Esophagus squamous epithelium (tissue), 4 donors: ENCODE measurements at regions not wholly inside any gene's neighbourhood (a gene's known extent, or its start where the extent isn't known, plus 50 kb on each side); places are given as distances from the start of the nearest gene placed in this dataset.

Source experiments
- POLR2A ChIP-seq, 4 donors: fragments of 450-650 bp; IDR thresholded peaks; one replicate each; pipeline ENCODE4 v1.6.1; 2017; ENCODE audit warnings: antibody characterized with exemption in 4 of 4, mild to moderate bottlenecking in 4 of 4, moderate library complexity in 3 of 4
- TF ChIP-seq, protein P1 (sequence below), 6 experiments: fragments of 450-650 bp in 4 of 6; fragments of 200-600 bp in 2 of 6; sonication (generic) in 2 of 6; IDR thresholded peaks; one replicate each; pipeline ENCODE4 v1.5.1; 2016 to 2019; ENCODE audit warnings: antibody characterized with exemption in 6 of 6, mild to moderate bottlenecking in 4 of 6, moderate library complexity in 4 of 6

DNA sequence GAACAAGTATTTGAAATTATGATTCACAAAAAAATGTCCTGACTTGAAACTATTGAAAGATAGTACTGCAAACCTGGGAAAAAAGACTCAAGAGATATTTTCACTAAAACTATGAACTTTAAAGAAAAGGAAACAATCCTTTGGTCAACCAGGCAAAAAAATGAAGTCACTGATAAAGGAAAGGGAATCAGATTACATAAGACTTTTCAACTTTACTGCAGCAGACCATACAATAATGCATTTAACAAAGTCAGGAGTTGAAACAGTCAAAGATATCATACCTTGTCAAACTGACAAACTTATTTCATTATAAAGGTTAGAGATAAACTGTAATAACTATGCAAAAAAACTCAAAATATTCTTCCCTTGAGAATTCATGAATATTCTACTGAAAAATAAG lies 361.6 kb downstream of the DLEU7 start:
- TF ChIP-seq, protein P1, sequence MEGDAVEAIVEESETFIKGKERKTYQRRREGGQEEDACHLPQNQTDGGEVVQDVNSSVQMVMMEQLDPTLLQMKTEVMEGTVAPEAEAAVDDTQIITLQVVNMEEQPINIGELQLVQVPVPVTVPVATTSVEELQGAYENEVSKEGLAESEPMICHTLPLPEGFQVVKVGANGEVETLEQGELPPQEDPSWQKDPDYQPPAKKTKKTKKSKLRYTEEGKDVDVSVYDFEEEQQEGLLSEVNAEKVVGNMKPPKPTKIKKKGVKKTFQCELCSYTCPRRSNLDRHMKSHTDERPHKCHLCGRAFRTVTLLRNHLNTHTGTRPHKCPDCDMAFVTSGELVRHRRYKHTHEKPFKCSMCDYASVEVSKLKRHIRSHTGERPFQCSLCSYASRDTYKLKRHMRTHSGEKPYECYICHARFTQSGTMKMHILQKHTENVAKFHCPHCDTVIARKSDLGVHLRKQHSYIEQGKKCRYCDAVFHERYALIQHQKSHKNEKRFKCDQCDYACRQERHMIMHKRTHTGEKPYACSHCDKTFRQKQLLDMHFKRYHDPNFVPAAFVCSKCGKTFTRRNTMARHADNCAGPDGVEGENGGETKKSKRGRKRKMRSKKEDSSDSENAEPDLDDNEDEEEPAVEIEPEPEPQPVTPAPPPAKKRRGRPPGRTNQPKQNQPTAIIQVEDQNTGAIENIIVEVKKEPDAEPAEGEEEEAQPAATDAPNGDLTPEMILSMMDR (IDR thresholded peaks at IDR 0.05): no peak
- TF ChIP-seq POLR2A (IDR thresholded peaks at IDR 0.05): no peak
